ENCODE measurements at regions not wholly inside any gene's neighbourhood (a gene's known extent, or its start where the extent isn't known, plus 50 kb on each side); places are given as distances from the start of the nearest gene placed in this dataset.
"Not testable (repeated sequence)": the region's sequence is repeated elsewhere in the genome, so short reads cannot be mapped to it uniquely, and the experiment has no call there.

DNA sequence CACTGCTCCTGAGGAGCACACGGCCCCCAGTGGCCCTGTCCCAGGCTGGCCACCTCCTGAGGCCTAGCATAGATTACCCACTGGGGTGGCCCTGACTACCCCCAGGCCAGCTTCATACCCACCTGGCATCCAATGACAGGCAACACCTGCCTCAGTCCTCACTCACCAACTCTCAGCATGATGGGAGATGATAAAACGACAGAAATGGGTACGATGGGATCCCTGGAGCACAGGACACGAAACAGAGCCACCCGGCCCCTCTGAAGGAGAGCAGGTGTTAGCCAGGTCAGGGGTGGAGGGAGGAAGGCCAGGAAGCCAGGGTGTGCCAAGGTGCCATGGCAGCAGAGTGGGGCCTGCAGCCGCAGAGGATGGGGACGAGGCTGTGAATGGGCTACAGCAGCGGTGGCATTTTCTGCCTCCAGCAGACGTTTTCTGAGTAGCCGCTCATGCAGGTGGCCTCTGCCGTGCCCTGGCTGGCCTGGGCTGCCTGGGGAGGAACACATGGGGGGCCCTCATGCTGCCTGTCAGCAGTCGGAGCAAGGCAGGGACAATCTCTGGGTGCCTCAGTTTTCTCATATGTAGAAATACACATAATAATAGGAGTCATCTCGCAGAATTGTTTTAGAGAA is 50.2 kb upstream of the FGF3 start:
- no peak for DNase-seq (ENCODE audit: extremely low read depth in 1 of 2, low read depth in 1 of 2)

DNA sequence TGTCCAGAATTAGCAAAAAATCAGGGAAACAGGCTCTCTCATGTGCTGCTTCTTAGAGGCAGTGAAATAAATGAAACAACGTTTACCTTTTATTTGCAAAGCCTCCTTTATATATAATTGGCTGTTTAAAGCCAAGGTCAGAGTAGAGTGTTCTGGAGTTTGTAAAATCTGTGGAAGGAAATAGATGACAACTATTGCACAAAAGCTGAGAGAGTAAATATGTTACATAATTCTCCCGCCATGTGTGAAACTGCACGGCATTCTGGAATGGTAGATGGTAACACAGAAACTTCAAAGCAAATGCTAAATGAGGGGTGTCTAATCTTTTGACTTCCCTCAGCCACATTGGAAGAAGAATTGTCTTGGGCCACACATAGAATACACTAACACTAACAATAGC is 51.5 kb upstream of the FGF3 start:
- DNase-seq (ENCODE audit: extremely low read depth in 1 of 2, low read depth in 1 of 2): no peak

DNA sequence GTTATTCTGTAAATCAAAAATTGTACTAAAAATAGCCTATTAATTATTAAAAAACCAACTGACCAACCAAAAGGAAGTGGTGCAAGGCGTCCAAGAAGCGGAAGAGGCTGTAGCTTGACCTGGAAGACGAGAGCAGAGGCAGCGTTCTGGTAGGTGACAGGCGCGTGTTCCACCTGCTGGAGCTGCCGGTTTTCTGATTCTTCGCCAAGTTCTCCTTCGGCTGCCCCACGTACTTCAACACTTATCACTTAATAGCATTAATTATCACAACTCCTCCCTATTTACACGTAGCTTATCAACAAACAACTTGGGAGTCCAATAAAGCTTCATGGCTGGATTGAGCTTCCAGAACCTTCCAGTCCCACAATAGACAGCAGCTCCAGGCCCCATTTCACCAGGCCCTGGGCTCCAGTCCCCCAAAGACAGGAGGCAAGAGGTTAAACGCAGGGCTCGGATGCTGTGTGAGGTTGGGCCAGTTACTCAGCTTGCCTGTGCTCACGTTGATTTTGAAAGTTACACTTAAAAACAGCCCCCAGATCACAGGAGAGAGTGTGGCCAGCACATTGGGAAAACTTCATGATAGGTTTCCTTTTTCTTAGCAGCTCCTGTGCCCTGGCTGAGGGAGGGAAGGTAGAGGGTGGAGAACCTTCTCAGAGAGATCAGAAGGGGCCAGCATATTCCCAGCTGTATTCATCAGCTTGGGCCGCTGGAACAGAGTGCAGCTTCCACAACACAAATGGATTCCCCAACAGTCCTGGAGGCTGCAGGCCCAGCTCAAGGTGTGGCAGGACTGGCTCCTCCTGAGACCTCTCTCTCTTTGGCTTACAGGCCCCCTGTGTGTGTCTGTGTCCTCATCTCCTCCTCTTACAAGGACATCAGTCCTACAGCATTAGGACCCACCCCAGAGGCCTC is 54.2 kb upstream of the FGF3 start:
- no peak for DNase-seq (ENCODE audit: extremely low read depth in 1 of 2, low read depth in 1 of 2)

DNA sequence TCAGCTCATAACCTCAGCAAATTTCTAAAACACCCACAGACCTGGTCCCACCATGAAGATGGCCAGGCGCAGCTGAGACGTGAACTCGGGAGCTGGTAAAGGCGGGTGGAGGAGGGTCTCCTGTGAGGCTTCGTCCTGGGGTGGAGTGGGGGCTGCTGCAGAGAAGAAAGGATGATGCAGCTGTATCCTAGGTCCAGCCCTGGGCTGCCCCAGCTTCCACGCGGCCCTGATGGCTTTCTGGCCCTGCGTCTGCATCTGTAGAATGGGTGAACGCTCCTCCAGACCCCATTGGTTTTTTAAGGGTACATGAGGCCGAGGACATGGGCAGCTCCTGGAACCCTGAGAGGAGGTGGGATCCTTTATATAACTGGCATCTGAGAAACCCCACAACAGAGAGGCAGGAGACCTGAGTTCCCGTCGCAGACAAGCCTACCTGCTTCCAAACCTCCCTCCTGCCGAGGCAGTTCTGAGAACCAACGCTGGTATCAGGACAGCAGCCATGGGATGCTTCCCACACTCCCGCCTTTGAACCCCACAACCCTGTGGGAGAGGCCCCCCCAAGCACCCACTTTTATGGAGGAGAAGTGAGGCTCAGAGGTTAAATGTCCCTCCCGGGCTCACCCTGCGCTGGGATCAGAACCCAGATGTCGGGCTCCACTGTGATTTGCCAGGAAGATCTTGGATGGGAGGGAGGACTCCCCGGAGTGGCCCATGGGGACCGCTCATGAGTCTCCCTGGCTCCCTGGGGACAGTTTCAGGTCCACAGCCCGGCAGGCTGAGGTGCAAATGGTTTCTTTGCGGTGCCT is 55.2 kb upstream of the FGF3 start:
- no peak for DNase-seq (ENCODE audit: extremely low read depth in 1 of 2, low read depth in 1 of 2)

DNA sequence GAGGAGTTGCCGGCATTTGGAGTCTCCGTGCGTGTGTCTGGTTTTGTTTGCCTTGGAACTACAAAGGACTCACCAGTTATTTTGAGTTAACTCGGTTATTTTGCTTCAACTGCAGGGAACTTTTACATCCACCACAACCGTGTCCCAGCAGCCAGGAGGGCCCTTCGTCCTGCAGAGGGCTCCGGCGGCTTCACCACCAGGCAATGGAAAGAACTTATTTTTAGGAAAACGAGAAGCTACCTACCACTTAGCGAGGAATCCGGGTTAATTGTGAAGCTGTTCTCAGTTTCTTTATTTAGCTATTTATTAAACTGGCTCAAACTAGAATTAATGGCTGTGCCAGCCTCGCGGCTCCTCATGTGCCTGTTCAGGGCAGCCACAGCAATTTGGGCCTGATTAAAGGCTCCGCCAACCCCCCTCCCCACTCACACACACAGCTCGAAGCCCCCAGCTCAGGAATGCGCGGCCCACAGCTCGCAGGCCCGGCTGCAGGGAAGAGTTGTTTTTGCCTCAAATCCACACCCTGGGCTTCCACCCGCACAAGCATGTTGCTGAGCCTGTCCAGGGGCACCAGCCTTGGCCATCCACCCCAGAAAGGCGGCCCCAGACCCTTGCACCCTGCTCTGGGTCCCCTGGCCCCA is 55.9 kb upstream of the FGF3 start:
- no peak for DNase-seq (ENCODE audit: extremely low read depth in 1 of 2, low read depth in 1 of 2)

DNA sequence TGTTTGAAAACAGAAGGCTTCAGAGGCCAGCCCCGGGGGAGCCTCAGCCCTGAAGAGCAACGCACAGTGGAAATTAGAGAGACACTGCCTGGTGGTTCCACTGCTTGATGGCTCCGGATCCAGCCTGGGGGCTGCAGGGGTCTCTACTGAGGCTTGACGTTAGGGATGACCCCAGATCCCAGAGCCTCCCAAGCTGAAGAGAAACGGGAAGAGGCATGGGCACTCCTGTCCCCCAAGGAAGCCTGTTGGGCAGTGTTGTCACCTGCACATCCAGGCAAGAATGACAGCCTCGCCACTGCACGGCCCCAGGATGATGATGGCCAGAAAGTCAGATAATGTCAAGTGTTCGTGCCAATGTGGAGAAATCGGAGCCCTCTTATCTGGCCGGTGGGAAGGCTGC is 56.8 kb upstream of the FGF3 start:
- no peak for DNase-seq (ENCODE audit: extremely low read depth in 1 of 2, low read depth in 1 of 2)

DNA sequence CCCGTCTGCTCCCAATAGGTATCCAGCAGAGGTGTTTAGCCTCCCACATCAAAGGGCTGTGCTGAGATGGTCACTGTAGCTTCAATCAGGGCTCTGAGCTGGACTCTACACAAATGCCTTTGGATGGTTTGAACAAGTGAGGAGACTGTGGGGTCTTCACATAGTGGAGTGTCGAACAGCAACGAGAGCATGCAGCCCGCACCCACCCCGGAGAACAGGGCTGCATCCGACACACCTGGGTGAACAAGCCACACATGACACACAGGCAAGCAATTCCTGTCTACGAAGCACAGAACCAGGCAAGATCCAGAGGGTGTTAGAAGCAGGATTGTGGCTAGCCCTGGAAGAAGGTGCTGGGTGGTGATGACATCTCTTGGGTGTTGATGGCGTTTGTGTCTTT is 58.0 kb upstream of the FGF3 start:
- DNase-seq (ENCODE audit: extremely low read depth in 1 of 2, low read depth in 1 of 2): no peak

DNA sequence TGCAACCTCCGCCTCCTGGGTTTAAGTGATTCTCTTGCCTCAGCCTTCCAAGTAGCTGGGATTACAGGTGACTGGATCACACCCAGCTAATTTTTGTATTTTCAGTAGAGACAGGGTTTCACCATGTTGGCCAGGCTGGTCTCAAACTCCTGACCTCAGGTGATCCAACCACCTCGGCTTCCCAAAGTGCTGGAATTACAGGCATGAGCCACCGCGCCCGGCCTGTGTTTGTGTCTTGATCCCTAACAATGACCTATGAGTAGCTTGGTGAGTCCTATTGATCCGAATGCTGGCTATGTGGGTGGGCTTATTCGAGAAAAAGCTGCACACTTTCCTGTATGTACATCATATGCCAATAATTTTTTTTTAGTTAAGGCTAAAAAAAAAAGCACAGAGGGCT is 58.5 kb upstream of the FGF3 start:
- not testable (repeated sequence) for DNase-seq (ENCODE audit: extremely low read depth in 1 of 2, low read depth in 1 of 2)

DNA sequence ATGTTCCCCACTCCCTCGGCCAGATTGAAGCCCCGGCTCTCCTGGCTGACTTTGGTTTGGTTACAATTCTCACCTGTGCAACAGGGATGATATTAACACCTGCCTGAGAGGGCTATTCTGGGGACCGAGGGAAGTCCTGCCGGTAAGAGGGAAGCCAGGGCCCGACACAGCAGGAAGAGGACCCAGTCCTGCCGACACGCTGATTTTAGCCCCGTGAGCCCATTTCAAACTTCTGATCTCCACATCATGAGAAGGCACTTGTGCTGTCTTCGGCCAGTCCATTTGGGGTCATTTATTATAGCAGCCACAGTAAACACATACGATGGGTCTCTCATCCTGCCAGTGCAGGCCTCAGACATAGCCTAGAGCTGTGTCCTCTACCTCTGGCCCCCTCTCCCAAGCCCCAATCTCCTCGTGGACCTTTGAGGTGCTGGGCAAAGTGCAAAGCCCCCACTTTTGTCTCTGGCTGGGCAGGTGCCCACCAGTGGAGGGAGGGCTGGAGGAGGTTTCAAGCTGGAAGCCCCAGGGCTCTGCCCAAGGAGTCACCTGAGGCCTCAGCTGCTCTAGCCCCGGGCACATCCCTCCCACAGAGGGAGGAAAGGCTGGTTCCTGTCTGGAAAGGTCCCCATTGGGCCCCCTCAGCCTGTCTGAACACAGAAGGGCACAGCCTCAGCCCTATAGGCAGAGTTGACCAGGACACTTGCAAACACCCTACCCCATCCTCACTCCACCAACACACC is 59.1 kb upstream of the FGF3 start:
- DNase-seq (ENCODE audit: extremely low read depth in 1 of 2, low read depth in 1 of 2): no peak

DNA sequence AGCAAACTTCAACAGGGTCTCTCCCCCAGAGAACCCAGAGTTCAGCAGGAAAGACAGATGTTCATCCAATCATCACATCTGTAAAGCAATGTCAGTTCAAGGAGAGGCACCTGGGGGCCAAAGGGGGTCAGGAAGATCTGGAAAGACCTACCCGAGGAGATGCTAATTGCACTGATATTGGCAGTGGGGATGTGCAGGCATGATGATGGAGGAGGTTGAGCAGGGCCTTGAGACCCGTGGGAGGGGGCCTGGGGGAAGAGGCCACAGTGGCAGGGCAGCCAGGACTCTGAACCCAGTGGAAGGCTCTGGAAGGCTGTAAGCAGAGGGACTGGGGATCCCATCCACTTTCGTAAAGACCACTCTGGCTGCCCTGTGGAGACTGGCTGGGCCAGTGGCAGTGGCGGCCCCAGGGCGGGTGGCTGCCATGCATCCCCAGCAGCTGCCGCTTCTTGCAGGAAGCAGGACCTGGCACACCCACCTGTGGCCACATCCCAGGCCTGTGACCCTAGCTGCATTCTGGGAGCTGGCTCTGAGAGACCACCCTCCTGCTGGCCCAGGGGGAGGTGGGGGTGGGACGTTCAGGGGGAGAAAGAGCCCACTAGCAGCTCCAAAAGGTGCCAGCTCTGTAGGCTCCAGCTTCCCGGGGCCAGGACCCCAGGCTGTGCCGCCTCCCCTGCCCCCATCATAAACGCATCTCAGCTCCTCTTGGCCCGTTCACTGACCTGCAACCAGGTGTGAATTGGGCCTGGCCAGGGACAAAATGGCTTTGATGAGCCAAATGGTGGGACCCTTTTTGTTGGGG is 59.9 kb upstream of the FGF3 start:
- DNase-seq (ENCODE audit: extremely low read depth in 1 of 2, low read depth in 1 of 2): no peak

DNA sequence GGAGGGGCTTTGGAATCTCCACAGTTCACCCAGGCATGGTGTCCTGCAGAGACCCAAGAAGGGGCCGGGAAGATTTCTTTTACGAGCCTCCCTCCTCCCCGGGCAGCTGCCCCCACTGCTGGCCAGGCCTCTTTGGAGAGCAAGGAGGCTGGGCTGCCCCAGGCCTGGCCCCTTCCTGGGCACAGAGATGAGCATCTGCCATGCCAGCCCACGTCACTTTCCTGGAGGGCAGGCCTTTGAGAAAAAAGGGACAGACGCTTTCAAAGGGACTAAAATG is 60.5 kb upstream of the FGF3 start:
- DNase-seq (ENCODE audit: extremely low read depth in 1 of 2, low read depth in 1 of 2): no peak

DNA sequence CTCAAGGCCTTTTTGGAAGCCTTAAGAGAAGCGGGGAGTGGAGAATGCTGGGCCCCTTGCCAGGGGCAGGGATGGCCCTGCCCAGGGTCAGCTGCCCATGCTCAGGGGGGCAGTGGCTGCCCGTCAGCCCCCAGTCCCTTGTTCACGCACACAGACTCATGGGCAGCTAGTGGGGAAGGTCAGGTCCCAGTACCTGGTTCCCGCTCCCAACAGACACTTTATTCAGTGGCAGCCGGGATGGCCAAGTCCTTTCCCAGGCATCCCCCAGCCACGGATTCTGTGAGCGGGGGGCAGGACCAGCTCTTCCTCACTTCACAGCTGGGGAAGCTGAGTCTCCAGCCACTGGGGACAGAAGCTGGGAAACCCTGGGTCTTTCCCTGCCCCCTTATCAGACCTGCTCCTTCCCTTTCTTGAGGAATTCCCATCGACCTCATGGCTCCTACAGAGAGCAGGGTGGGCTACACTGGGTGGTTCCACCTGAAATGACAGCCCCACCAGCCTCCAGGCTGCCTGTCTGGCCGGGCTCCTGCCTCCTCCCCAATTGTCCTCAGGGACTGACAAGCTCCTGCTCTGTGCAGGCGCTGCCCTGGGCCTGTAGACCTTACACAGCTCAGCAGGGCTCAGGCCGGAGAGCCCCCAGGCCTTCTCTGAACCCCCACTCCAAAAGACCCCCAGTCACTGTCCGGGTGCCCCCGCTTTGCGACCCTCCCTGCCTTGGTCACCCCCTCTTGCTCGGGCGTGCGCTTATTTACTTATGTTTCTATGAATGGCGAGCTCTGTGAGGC is 61.0 kb upstream of the FGF3 start:
- DNase-seq (ENCODE audit: extremely low read depth in 1 of 2, low read depth in 1 of 2): no peak

DNA sequence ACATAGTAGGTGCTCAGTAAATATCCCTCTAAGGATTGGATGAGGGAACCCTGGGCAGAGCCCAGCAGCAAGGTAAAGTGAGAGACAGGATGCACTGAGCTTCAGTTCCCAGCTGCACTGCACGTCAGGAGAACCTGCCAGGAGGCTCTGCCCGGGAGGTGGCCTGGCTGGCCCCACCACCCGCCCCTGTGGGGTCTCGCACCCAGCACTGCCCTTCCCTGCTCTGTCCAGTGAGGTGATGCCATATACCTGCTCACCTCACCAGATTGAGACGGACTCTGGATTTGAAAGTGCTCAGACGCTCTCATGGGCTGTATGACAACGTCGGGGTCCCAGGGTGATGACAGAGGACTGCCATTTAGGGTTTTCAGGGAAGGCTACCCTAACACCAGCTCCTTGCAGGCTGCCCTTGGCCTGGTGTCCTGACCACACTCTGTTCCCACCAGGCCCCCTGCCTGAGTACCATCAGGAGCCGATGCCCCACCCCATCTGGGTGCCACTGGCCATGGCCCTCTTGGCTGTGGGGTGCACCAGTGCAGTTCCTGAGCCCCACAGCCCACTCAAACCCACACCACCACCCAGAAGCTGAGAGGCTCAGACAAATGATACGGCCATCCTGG is 61.7 kb upstream of the FGF3 start:
- no peak for DNase-seq (ENCODE audit: extremely low read depth in 1 of 2, low read depth in 1 of 2)

DNA sequence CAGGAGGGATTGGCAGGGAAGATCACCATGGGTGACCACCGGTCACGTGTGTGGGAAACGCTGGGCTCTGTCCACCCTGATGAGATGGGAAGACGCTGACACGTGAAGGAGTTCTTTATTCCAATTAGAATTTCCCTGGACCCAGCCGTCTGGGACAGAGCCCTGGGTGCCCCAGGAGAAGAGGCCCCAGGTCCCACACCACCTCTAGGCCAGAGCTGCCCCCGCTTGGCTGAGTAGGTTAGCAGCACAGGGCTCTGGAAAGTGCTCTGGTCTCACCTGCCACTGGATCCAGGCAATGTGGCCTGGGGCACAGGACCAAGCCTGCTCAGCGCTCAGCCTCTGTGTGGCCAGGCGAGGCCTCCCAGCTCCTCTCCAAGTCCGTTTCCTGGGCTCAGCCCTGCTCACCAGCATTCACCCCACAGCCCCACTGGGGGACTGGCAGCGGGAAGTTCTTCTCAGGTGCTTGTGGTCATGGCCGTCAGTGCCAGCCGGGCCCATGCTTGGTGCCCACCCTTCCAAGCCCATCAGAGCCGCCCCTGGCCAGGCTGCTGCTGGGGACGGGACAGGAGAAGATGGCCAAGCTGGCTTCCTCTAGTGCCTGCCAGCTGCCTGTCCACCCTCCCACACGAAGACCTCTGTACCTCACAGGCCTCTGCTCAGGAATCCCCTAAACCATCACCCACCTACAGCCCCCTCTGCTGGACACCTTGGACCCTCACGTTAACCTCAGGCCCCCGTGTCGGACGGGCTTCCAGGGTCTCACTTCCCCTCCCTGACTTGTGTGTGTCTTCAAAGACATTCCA is 62.5 kb upstream of the FGF3 start:
- DNase-seq (ENCODE audit: extremely low read depth in 1 of 2, low read depth in 1 of 2): no peak

DNA sequence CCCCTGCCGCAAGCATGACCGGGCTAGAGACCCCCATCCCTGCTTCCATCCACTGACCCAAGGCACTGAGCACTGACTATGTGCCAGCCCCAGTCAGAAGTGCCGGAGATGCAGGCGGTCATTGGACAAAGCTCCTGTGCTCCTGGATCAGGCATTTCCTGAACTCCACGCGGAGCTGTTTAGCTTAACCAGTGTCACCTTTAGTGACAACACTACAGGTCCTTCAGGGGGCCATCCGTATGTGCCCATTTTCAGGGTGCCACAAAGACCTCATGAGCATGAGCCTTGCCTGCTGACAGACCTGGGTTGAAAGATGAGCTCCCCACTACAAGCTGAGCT is 63.0 kb upstream of the FGF3 start:
- DNase-seq (ENCODE audit: extremely low read depth in 1 of 2, low read depth in 1 of 2): no peak

DNA sequence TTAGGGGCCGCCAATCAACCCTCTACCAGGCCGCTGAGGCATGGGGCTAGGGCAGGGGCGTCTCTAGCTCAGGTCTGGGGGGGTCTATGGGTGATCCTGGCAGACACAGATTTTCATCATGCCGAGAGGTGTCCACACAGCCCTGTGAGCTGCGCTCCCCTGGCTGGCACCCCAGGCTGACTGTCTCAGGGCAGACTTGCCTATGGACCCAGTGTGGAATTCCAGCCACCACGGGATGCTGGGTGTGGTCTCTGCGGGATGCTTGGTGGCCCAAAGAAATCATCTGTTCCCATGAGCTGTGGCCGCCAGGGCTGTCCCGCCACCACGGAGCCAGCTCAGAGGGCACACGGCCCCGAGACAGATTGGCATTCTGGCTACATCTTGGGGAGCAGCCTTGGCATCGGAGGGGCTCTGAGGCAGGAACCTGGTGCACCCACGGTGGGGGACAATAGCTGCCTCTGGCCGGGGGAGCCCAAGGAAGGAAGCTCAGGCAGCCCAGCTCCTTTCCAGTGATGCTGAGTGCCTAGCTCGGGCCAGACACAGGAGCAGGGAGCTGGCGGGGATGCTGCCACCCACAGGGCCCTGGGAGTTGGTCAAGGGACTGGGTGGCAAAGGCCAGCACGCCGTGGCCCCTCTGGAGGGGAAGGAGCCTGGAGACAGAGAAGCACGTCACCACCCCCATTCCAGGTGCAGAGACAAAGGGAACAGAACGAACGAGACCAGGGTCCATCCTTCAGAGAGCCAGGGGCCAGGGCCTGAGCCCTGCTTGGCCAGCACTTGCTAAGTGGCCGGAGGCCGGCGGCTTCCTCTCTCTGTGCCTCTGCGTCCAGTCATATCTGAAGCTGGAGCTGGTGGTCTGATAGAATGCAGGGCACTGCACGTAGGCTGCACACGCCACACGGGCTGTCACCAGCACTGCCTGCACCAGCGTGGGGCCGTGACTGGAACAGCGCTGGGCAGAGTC is 64.4 kb upstream of the FGF3 start:
- DNase-seq (ENCODE audit: extremely low read depth in 1 of 2, low read depth in 1 of 2): no peak

DNA sequence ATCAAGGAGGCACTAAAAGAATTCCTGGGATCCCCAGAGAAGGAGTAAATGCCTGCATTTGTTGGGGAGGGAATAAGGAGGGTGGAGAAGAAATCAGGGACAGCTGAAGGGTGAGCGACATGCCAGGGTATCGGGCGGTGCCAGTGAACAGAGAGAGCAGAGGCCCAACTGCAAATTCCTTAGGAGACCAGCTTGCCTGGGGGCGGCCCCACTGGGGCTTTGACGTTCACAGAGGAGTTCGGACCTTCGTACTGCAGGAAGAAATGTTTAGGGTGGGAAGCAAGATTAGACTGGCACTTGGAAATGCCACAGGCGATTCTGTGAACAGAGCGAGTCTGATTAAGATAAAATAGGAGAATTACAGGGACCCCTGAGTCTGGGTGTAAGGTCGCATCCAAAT is 65.1 kb upstream of the FGF3 start:
- DNase-seq (ENCODE audit: extremely low read depth in 1 of 2, low read depth in 1 of 2): no peak

All from activated CD8-positive, alpha-beta memory T cell treated with anti-CD3 and anti-CD28 coated beads for 1 hour (primary cell).